A172 (cell line): ENCODE measurements at regions not wholly inside any gene's neighbourhood (a gene's known extent, or its start where the extent isn't known, plus 50 kb on each side); places are given as distances from the start of the nearest gene placed in this dataset.
A peak's percentile ranks its signal among the peaks of the same experiment; 100 is the strongest.
"Not testable (repeated sequence)": the region's sequence is repeated elsewhere in the genome, so short reads cannot be mapped to it uniquely, and the experiment has no call there.

ENCODE experiments used
- DNase-seq: peaks from one replicate; pipeline ENCODE4 v3.0.0-alpha.2; 2015; ENCODE audit warnings: low spot score

- no peak for DNase-seq
Observed at GRCh38 chr18:42473611-42474010, 518.6 kb downstream of the PIK3C3 start.

GRCh38 chr18:42474577-42474976 lies 519.5 kb downstream of the PIK3C3 start:
- DNase-seq: no peak

- no peak for DNase-seq
Observed at GRCh38 chr18:42475157-42475556, 520.1 kb downstream of the PIK3C3 start.

- DNase-seq: no peak
Observed at GRCh38 chr18:42477267-42477666, 522.2 kb downstream of the PIK3C3 start.

- no peak for DNase-seq
Observed at GRCh38 chr18:42480441-42480840, 525.4 kb downstream of the PIK3C3 start.

GRCh38 chr18:42484648-42485047 lies 529.6 kb downstream of the PIK3C3 start:
- DNase-seq: no peak

GRCh38 chr18:42486271-42486670 lies 531.2 kb downstream of the PIK3C3 start:
- DNase-seq: no peak

- DNase-seq: no peak
Observed at GRCh38 chr18:42508683-42509296, 553.8 kb downstream of the PIK3C3 start.

GRCh38 chr18:42509750-42510415 lies 554.8 kb downstream of the PIK3C3 start:
- DNase-seq: no peak

- no peak for DNase-seq
Observed at GRCh38 chr18:42510540-42510939, 555.5 kb downstream of the PIK3C3 start.

GRCh38 chr18:42513441-42513840 lies 558.4 kb downstream of the PIK3C3 start:
- DNase-seq: no peak

- DNase-seq: peak; percentile 45
Observed at GRCh38 chr18:42514512-42514911, 559.5 kb downstream of the PIK3C3 start.

- DNase-seq: no peak
Observed at GRCh38 chr18:42517896-42518295, 562.9 kb downstream of the PIK3C3 start.

- not testable (repeated sequence) for DNase-seq
Observed at GRCh38 chr18:42518331-42518730, 563.3 kb downstream of the PIK3C3 start.

GRCh38 chr18:42520138-42520537 lies 565.1 kb downstream of the PIK3C3 start:
- no peak for DNase-seq

- DNase-seq: no peak
Observed at GRCh38 chr18:42525905-42526304, 570.9 kb downstream of the PIK3C3 start.

- no peak for DNase-seq
Observed at GRCh38 chr18:42527766-42528165, 572.7 kb downstream of the PIK3C3 start.

- no peak for DNase-seq
Observed at GRCh38 chr18:42530276-42530675, 575.2 kb downstream of the PIK3C3 start.

- no peak for DNase-seq
Observed at GRCh38 chr18:42532119-42532518, 577.1 kb downstream of the PIK3C3 start.

GRCh38 chr18:42533009-42533575 lies 578.1 kb downstream of the PIK3C3 start:
- DNase-seq: no peak

- DNase-seq: no peak
Observed at GRCh38 chr18:42533616-42534015, 578.6 kb downstream of the PIK3C3 start.

GRCh38 chr18:42534313-42534712 lies 579.3 kb downstream of the PIK3C3 start:
- DNase-seq: no peak

- no peak for DNase-seq
Observed at GRCh38 chr18:42536442-42536841, 579.0 kb downstream of the RIT2 start.
